Breast epithelium (tissue), 3 donors: ENCODE measurements at regions not wholly inside any gene's neighbourhood (a gene's known extent, or its start where the extent isn't known, plus 50 kb on each side); places are given as distances from the start of the nearest gene placed in this dataset.
"Not testable (repeated sequence)": the region's sequence is repeated elsewhere in the genome, so short reads cannot be mapped to it uniquely, and the experiment has no call there.

Experiments used
- CTCF ChIP-seq, 3 donors: fragments of 450-650 bp; IDR thresholded peaks; one replicate each; pipeline ENCODE4 v1.5.1; 2016 to 2017; ENCODE audit warnings: antibody characterized with exemption in 3 of 3, mild to moderate bottlenecking in 3 of 3, moderate library complexity in 3 of 3
- POLR2A ChIP-seq: fragments of 450-650 bp; IDR thresholded peaks from one replicate; pipeline ENCODE4 v1.6.1; 2016; ENCODE audit warnings: antibody characterized with exemption, mild to moderate bottlenecking, moderate library complexity

GRCh38 chr12:59346248-59346647 lies 249.6 kb upstream of the SLC16A7 start:
- not testable (repeated sequence) for TF ChIP-seq POLR2A; CTCF (IDR thresholded peaks at IDR 0.05)
